K562 (cell line): ENCODE measurements at regions not wholly inside any gene's neighbourhood (a gene's known extent, or its start where the extent isn't known, plus 50 kb on each side); places are given as distances from the start of the nearest gene placed in this dataset.

ENCODE experiments used
- ARNT ChIP-seq, 2 experiments: fragments of 450-650 bp; IDR thresholded peaks; 2 replicates each; pipeline ENCODE4 v1.6.1; 2016; ENCODE audit warnings: mild to moderate bottlenecking in 1 of 2
- ATF6 ChIP-seq: sonication (generic); formaldehyde crosslinking; IDR thresholded peaks from 2 replicates; pipeline ENCODE4 v1.4.0; 2020; ENCODE audit warnings: mild to moderate bottlenecking, missing genetic modification reagents
- COPS2 ChIP-seq: fragments of 450-650 bp; conservative IDR thresholded peaks from 2 replicates; pipeline ENCODE4 v1.6.1; 2016; ENCODE audit warnings: mild to moderate bottlenecking, moderate library complexity
- CTCF ChIP-seq, 3 experiments: IDR thresholded peaks in 2 of 3; conservative IDR thresholded peaks in 1 of 3; 2 replicates each; pipeline ENCODE4 v1.5.1; 2011 to 2012; ENCODE audit warnings: low read length in 3 of 3, mild to moderate bottlenecking in 3 of 3, control low read depth in 2 of 3, improper control_type of control experiment in 1 of 3, inconsistent platforms in 1 of 3, low read depth in 1 of 3, mixed read lengths in 1 of 3, moderate library complexity in 1 of 3; ENCODE audit not compliant: insufficient read depth in 2 of 3
- MIER1 ChIP-seq: fragments of 450-650 bp; IDR thresholded peaks from 2 replicates; pipeline ENCODE4 v1.6.1; 2016; ENCODE audit warnings: antibody characterized with exemption, mild to moderate bottlenecking, low read depth
- NR2F6 ChIP-seq: fragments of 450-650 bp; formaldehyde crosslinking; IDR thresholded peaks from 2 replicates; pipeline ENCODE4 v1.4.0; 2020; ENCODE audit warnings: mild to moderate bottlenecking
- REST ChIP-seq, 2 experiments: fragments of 450-650 bp; formaldehyde crosslinking in 1 of 2; IDR thresholded peaks; 2 replicates each; pipeline versions ENCODE4 v1.4.0 to v1.6.1; 2014 to 2020; ENCODE audit warnings: mild to moderate bottlenecking in 2 of 2, borderline replicate concordance in 1 of 2, low read depth in 1 of 2
- TFAP4 ChIP-seq: sonication (generic); formaldehyde crosslinking; IDR thresholded peaks from 2 replicates; pipeline ENCODE4 v1.8.0; 2022; ENCODE audit warnings: missing genetic modification reagents, mild to moderate bottlenecking, moderate library complexity, borderline replicate concordance
- ZNF445 ChIP-seq: fragments of 250-450 bp; sonication (Bioruptor Pico); IDR thresholded peaks from 2 replicates; pipeline ENCODE4 v1.4.0; 2020; ENCODE audit warnings: low read depth, mild to moderate bottlenecking, moderate library complexity
- ZNF76 ChIP-seq: fragments of 250-450 bp; sonication (Bioruptor Pico); IDR thresholded peaks from 2 replicates; pipeline ENCODE4 v1.4.0; 2020; ENCODE audit warnings: mild to moderate bottlenecking, moderate library complexity, borderline replicate concordance

- TF ChIP-seq TFAP4 (no peak), REST (IDR thresholded peaks at IDR 0.05; ENCODE audit: borderline replicate concordance) (no peak), REST (CRISPR knock-in tag; IDR thresholded peaks at IDR 0.05; ENCODE audit: low read depth) (no peak), MIER1 (no peak), CTCF (IDR thresholded peaks at IDR 0.05 in 2 of 3, conservative IDR thresholded peaks at IDR 0.05 in 1 of 3; ENCODE audit: insufficient read depth in 2 of 3, low read depth in 1 of 3, low read length in 3 of 3) (no peak), COPS2 (no peak), ARNT (IDR thresholded peaks at IDR 0.05) (no peak), ATF6 (CRISPR knock-in tag) (no peak), NR2F6 (CRISPR knock-in tag) (no peak), ZNF76 (CRISPR knock-in tag) (no peak), ZNF445 (CRISPR knock-in tag) (no peak)
Measured at GRCh38 chr1:211206981-211207380, 52.2 kb upstream of the RCOR3 start.
